ENCODE measurements at regions not wholly inside any gene's neighbourhood (a gene's known extent, or its start where the extent isn't known, plus 50 kb on each side); places are given as distances from the start of the nearest gene placed in this dataset.
"Not testable (repeated sequence)": the region's sequence is repeated elsewhere in the genome, so short reads cannot be mapped to it uniquely, and the experiment has no call there.

GRCh38 chrX:18034504-18034903, 173.4 kb upstream of the RAI2 start:
- no peaks in the 10 kb centered on the region for H3K9me3 ChIP-seq (ENCODE audit: control insufficient read depth, insufficient read depth, low read length)
- no peaks in the 10 kb centered on the region for H3K27me3 Mint-ChIP-seq (ENCODE audit: low read depth in 2 of 2)
- H3K27ac Mint-ChIP-seq = no peak overlapping the region
- no peak overlapping the region for H3K27ac ChIP-seq (ENCODE audit: low read length)
- WGBS (ENCODE audit: insufficient coverage) = 73% methylated on average over 2 of the region's 3 CpGs
- TF ChIP-seq, protein P1, sequence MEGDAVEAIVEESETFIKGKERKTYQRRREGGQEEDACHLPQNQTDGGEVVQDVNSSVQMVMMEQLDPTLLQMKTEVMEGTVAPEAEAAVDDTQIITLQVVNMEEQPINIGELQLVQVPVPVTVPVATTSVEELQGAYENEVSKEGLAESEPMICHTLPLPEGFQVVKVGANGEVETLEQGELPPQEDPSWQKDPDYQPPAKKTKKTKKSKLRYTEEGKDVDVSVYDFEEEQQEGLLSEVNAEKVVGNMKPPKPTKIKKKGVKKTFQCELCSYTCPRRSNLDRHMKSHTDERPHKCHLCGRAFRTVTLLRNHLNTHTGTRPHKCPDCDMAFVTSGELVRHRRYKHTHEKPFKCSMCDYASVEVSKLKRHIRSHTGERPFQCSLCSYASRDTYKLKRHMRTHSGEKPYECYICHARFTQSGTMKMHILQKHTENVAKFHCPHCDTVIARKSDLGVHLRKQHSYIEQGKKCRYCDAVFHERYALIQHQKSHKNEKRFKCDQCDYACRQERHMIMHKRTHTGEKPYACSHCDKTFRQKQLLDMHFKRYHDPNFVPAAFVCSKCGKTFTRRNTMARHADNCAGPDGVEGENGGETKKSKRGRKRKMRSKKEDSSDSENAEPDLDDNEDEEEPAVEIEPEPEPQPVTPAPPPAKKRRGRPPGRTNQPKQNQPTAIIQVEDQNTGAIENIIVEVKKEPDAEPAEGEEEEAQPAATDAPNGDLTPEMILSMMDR (IDR thresholded peaks at IDR 0.05) = no peak
- no peaks in the 10 kb centered on the region for H3K27me3 ChIP-seq (ENCODE audit: control insufficient read depth, insufficient read depth, low read length)
- H3K9me3 Mint-ChIP-seq = no peaks in the 10 kb centered on the region
- ATAC-seq (no peak), DNase-seq (no peak)
- H3K36me3 Mint-ChIP-seq = no peaks in the 10 kb centered on the region
- H3K4me3 ChIP-seq (ENCODE audit: low read length) = no peak overlapping the region
- H3K36me3 ChIP-seq (ENCODE audit: control insufficient read depth, insufficient read depth, low read length) = no peaks in the 10 kb centered on the region
- H3K4me1 Mint-ChIP-seq = no peaks in the 10 kb centered on the region
- intact Hi-C loops (cut with micrococcal nuclease) = no loop called here
- H3K4me3 Mint-ChIP-seq = no peak overlapping the region
- no peaks in the 10 kb centered on the region for H3K4me1 ChIP-seq (ENCODE audit: control insufficient read depth, insufficient read depth, low read length)

- Mint-ChIP-seq H3K9me3 (no peaks in the 10 kb centered on the region), H3K4me1 (no peaks in the 10 kb centered on the region), H3K4me3 (no peak overlapping the region), H3K27ac (no peak overlapping the region), H3K27me3 (ENCODE audit: low read depth in 2 of 2) (no peaks in the 10 kb centered on the region), H3K36me3 (no peaks in the 10 kb centered on the region)
- Histone ChIP-seq H3K4me3 (ENCODE audit: low read length) (no peak overlapping the region), H3K27ac (ENCODE audit: low read length) (no peak overlapping the region), H3K9me3 (ENCODE audit: control insufficient read depth, insufficient read depth, low read length) (no peaks in the 10 kb centered on the region), H3K4me1 (ENCODE audit: control insufficient read depth, insufficient read depth, low read length) (no peaks in the 10 kb centered on the region), H3K27me3 (ENCODE audit: control insufficient read depth, insufficient read depth, low read length) (no peaks in the 10 kb centered on the region), H3K36me3 (ENCODE audit: control insufficient read depth, insufficient read depth, low read length) (no peaks in the 10 kb centered on the region)
- 50% methylated on average over 1 of the region's 3 CpGs for WGBS (ENCODE audit: insufficient coverage)
- DNase-seq = no peak
- no peak for ATAC-seq
- intact Hi-C loops (cut with micrococcal nuclease) = no loop called here
- TF ChIP-seq, protein P1 (IDR thresholded peaks at IDR 0.05) = no peak
These were observed 171.6 kb upstream of the RAI2 start for GRCh38 chrX:18032486-18033221.

DNA sequence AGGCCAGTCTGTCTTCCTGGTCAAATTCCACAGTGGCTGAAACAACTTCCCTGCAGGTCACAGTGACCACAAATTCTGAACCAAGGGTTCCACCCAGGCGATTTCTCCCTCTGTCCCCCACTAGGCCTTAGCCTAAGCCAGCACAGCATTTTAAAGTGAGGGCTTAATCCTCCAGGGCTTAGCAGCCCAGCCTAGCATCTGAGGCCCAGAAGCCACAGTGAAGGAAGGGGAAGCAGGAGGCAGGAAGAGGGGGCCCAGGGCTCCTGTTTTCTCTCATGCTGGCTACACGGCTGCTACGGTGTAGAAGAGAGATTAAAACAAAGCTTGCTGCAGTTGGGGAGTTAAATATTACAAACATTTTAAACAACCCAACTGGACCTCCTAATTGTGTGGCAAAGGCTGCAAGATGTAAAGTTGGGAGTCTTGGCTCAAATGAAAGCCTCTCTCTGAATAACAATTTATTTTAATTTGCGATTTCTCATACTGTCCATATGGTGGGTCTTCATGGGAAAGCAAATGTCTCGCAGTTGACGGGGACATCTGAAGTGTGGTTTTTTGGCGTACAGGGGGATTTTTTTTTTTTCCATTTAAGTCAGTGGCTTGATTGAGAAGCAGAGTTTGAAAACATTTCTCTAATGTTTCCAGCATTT, 170.8 kb upstream of the RAI2 start:
- TF ChIP-seq, protein P1 (IDR thresholded peaks at IDR 0.05) = no peak
- 83% methylated on average over 4 of the region's 7 CpGs for WGBS (ENCODE audit: insufficient coverage)

DNA sequence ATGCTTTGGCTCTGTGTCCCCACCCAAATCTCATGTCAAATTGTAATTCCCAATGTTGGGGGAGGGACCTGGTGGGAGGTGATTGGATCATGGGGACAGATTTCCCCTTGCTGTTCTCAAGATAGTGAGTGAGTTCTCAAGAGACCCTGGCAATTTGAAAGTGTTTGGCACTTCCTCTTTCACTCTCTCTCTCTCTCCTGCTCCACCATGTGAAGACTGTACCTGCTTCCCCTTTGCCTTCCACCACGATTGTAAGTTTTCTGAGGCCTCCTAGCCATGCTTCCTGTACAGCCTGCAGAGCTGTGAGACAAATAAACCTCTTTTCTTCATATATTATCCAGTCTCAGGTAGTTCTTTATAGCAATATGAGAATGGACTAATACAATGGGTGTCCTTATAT, 169.6 kb upstream of the RAI2 start:
- DNase-seq; H3K4me3 ChIP-seq (ENCODE audit: low read length); H3K36me3 ChIP-seq (ENCODE audit: control insufficient read depth, insufficient read depth, low read length); H3K27me3 Mint-ChIP-seq (ENCODE audit: low read depth in 2 of 2); H3K9me3 Mint-ChIP-seq; H3K9me3 ChIP-seq (ENCODE audit: control insufficient read depth, insufficient read depth, low read length); H3K4me3 Mint-ChIP-seq; intact Hi-C loops (cut with micrococcal nuclease); H3K36me3 Mint-ChIP-seq; H3K4me1 Mint-ChIP-seq; H3K27ac ChIP-seq (ENCODE audit: low read length); H3K27me3 ChIP-seq (ENCODE audit: control insufficient read depth, insufficient read depth, low read length); ATAC-seq; H3K27ac Mint-ChIP-seq; H3K4me1 ChIP-seq (ENCODE audit: control insufficient read depth, insufficient read depth, low read length): not testable (repeated sequence)
- 0% methylated on average over 1 of the region's 1 CpG for WGBS (ENCODE audit: insufficient coverage)

More for the DNA sequence above, 170.8 kb upstream of the RAI2 start:
- Histone ChIP-seq H3K4me3 (ENCODE audit: low read length) (no peak overlapping the region), H3K27ac (ENCODE audit: low read length) (no peak overlapping the region), H3K27me3 (ENCODE audit: control insufficient read depth, insufficient read depth, low read length) (no peaks in the 10 kb centered on the region), H3K9me3 (ENCODE audit: control insufficient read depth, insufficient read depth, low read length) (no peaks in the 10 kb centered on the region), H3K4me1 (ENCODE audit: control insufficient read depth, insufficient read depth, low read length) (no peaks in the 10 kb centered on the region), H3K36me3 (ENCODE audit: control insufficient read depth, insufficient read depth, low read length) (no peaks in the 10 kb centered on the region)
- intact Hi-C loops (cut with micrococcal nuclease) = no loop called here
- H3K27ac Mint-ChIP-seq = no peak overlapping the region
- no peak for ATAC-seq
- H3K4me1 Mint-ChIP-seq = no peaks in the 10 kb centered on the region
- H3K36me3 Mint-ChIP-seq = no peaks in the 10 kb centered on the region
- no peak for DNase-seq
- H3K4me3 Mint-ChIP-seq = no peak overlapping the region
- no peaks in the 10 kb centered on the region for H3K27me3 Mint-ChIP-seq (ENCODE audit: low read depth in 2 of 2)
- no peaks in the 10 kb centered on the region for H3K9me3 Mint-ChIP-seq
